ENCODE measurements at regions not wholly inside any gene's neighbourhood (a gene's known extent, or its start where the extent isn't known, plus 50 kb on each side); places are given as distances from the start of the nearest gene placed in this dataset.
"Not testable (repeated sequence)": the region's sequence is repeated elsewhere in the genome, so short reads cannot be mapped to it uniquely, and the experiment has no call there.

- TF ChIP-seq, protein P1, sequence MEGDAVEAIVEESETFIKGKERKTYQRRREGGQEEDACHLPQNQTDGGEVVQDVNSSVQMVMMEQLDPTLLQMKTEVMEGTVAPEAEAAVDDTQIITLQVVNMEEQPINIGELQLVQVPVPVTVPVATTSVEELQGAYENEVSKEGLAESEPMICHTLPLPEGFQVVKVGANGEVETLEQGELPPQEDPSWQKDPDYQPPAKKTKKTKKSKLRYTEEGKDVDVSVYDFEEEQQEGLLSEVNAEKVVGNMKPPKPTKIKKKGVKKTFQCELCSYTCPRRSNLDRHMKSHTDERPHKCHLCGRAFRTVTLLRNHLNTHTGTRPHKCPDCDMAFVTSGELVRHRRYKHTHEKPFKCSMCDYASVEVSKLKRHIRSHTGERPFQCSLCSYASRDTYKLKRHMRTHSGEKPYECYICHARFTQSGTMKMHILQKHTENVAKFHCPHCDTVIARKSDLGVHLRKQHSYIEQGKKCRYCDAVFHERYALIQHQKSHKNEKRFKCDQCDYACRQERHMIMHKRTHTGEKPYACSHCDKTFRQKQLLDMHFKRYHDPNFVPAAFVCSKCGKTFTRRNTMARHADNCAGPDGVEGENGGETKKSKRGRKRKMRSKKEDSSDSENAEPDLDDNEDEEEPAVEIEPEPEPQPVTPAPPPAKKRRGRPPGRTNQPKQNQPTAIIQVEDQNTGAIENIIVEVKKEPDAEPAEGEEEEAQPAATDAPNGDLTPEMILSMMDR (IDR thresholded peaks at IDR 0.05): not testable (repeated sequence)
- TF ChIP-seq POLR2A (IDR thresholded peaks at IDR 0.05): not testable (repeated sequence)
Observed at GRCh38 chr1:214769666-214770065, 166.7 kb downstream of the CENPF start.

Measured in heart left ventricle (tissue), 13 donors.